HUES48 (cell line): ENCODE measurements at regions not wholly inside any gene's neighbourhood (a gene's known extent, or its start where the extent isn't known, plus 50 kb on each side); places are given as distances from the start of the nearest gene placed in this dataset.

ENCODE experiments used
- H3K27ac ChIP-seq: one replicate; pipeline ENCODE4 v1.7.0; 2013; ENCODE audit warnings: low read depth, low read length, inconsistent platforms
- H3K27me3 ChIP-seq: 2 replicates; pipeline ENCODE4 v1.6.1; 2013; ENCODE audit warnings: mild to moderate bottlenecking, low read length; ENCODE audit not compliant: control insufficient read depth, insufficient read depth
- H3K36me3 ChIP-seq: 2 replicates; pipeline ENCODE4 v1.6.1; 2013; ENCODE audit warnings: low read length; ENCODE audit not compliant: control insufficient read depth, insufficient read depth
- H3K4me1 ChIP-seq: 2 replicates; pipeline ENCODE4 v1.6.1; 2013; ENCODE audit warnings: mild to moderate bottlenecking, low read length; ENCODE audit not compliant: control insufficient read depth, insufficient read depth
- H3K4me3 ChIP-seq: 2 replicates; pipeline ENCODE4 v1.5.1; 2013; ENCODE audit warnings: mild to moderate bottlenecking, low read depth, low read length
- H3K9ac ChIP-seq: 2 replicates; pipeline ENCODE4 v1.6.1; 2013; ENCODE audit warnings: mild to moderate bottlenecking, low read depth, low read length, moderate library complexity
- H3K9me3 ChIP-seq: 2 replicates; pipeline ENCODE4 v1.6.1; 2013; ENCODE audit warnings: low read length; ENCODE audit not compliant: control insufficient read depth, insufficient read depth

- Histone ChIP-seq H3K27ac (no peak overlapping the region), H3K36me3 (no peaks in the 10 kb centered on the region), H3K9me3 (no peaks in the 10 kb centered on the region; the same call in 1 of the 2 replicates), H3K9ac (no peak overlapping the region), H3K4me1 (no peaks in the 10 kb centered on the region), H3K27me3 (no peaks in the 10 kb centered on the region), H3K4me3 (no peak overlapping the region)
Measured at GRCh38 chr6:80939898-80940297, 812.6 kb downstream of the TENT5A start.

GRCh38 chr6:80939480-80939879 lies 813.0 kb downstream of the TENT5A start:
- Histone ChIP-seq H3K9me3 (no peaks in the 10 kb centered on the region; the same call in 1 of the 2 replicates), H3K27ac (no peak overlapping the region), H3K27me3 (no peaks in the 10 kb centered on the region), H3K4me3 (no peak overlapping the region), H3K4me1 (no peaks in the 10 kb centered on the region), H3K36me3 (no peaks in the 10 kb centered on the region), H3K9ac (no peak overlapping the region)

GRCh38 chr6:80938131-80938530 lies 814.4 kb downstream of the TENT5A start:
- Histone ChIP-seq H3K9ac (no peak overlapping the region), H3K36me3 (no peaks in the 10 kb centered on the region), H3K4me1 (no peaks in the 10 kb centered on the region), H3K9me3 (peaks cover 6% of the 10 kb centered on the region; the same call in 1 of the 2 replicates), H3K4me3 (no peak overlapping the region), H3K27me3 (no peaks in the 10 kb centered on the region), H3K27ac (no peak overlapping the region)

- no peak overlapping the region for H3K9ac ChIP-seq
- H3K9me3 ChIP-seq, result peaks cover 6% of the 10 kb centered on the region; the same call in 1 of the 2 replicates
- H3K4me3 ChIP-seq, result no peak overlapping the region
- H3K27ac ChIP-seq, result no peak overlapping the region
- H3K4me1 ChIP-seq, result no peaks in the 10 kb centered on the region
- no peaks in the 10 kb centered on the region for H3K27me3 ChIP-seq
- no peaks in the 10 kb centered on the region for H3K36me3 ChIP-seq
Measured at GRCh38 chr6:80932359-80932758, 820.1 kb downstream of the TENT5A start.

GRCh38 chr6:80930376-80930775 lies 822.1 kb downstream of the TENT5A start:
- H3K9me3 ChIP-seq, result peaks cover 6% of the 10 kb centered on the region; the same call in 1 of the 2 replicates
- no peaks in the 10 kb centered on the region for H3K27me3 ChIP-seq
- H3K4me1 ChIP-seq, result no peaks in the 10 kb centered on the region
- H3K36me3 ChIP-seq, result no peaks in the 10 kb centered on the region
- no peak overlapping the region for H3K9ac ChIP-seq
- H3K27ac ChIP-seq, result no peak overlapping the region
- no peak overlapping the region for H3K4me3 ChIP-seq

- Histone ChIP-seq H3K9me3 (no peaks in the 10 kb centered on the region), H3K9ac (no peak overlapping the region), H3K4me1 (no peaks in the 10 kb centered on the region)
Measured at GRCh38 chr6:80923816-80924215, 817.3 kb downstream of the BCKDHB start.

GRCh38 chr6:80922916-80923455 lies 816.5 kb downstream of the BCKDHB start:
- H3K27ac ChIP-seq, result no peak overlapping the region
- H3K27me3 ChIP-seq, result no peaks in the 10 kb centered on the region
- no peaks in the 10 kb centered on the region for H3K36me3 ChIP-seq
- no peaks in the 10 kb centered on the region for H3K4me1 ChIP-seq
- no peak overlapping the region for H3K9ac ChIP-seq
- no peaks in the 10 kb centered on the region for H3K9me3 ChIP-seq
- H3K4me3 ChIP-seq, result no peak overlapping the region

More at GRCh38 chr6:80923816-80924215, 817.3 kb downstream of the BCKDHB start:
- Histone ChIP-seq H3K27me3 (no peaks in the 10 kb centered on the region), H3K4me3 (no peak overlapping the region), H3K36me3 (no peaks in the 10 kb centered on the region), H3K27ac (no peak overlapping the region)

- H3K27ac ChIP-seq, result no peak overlapping the region
- H3K27me3 ChIP-seq, result no peaks in the 10 kb centered on the region
- no peak overlapping the region for H3K9ac ChIP-seq
- no peaks in the 10 kb centered on the region for H3K36me3 ChIP-seq
- no peaks in the 10 kb centered on the region for H3K4me1 ChIP-seq
- H3K4me3 ChIP-seq, result no peak overlapping the region
- no peaks in the 10 kb centered on the region for H3K9me3 ChIP-seq
Measured at GRCh38 chr6:80921861-80922460, 815.5 kb downstream of the BCKDHB start.

GRCh38 chr6:80907831-80908230 lies 801.4 kb downstream of the BCKDHB start:
- no peaks in the 10 kb centered on the region for H3K4me1 ChIP-seq
- no peak overlapping the region for H3K4me3 ChIP-seq
- H3K9me3 ChIP-seq, result peaks cover 3% of the 10 kb centered on the region; the same call in 1 of the 2 replicates
- no peak overlapping the region for H3K9ac ChIP-seq
- H3K36me3 ChIP-seq, result no peaks in the 10 kb centered on the region
- no peak overlapping the region for H3K27ac ChIP-seq
- H3K27me3 ChIP-seq, result no peaks in the 10 kb centered on the region

GRCh38 chr6:80903711-80904110 lies 797.2 kb downstream of the BCKDHB start:
- H3K4me3 ChIP-seq, result no peak overlapping the region

GRCh38 chr6:80886475-80886874 lies 780.0 kb downstream of the BCKDHB start:
- Histone ChIP-seq H3K9me3 (no peaks in the 10 kb centered on the region), H3K4me1 (no peaks in the 10 kb centered on the region)

More at GRCh38 chr6:80903711-80904110, 797.2 kb downstream of the BCKDHB start:
- Histone ChIP-seq H3K36me3 (no peaks in the 10 kb centered on the region), H3K27ac (no peak overlapping the region), H3K27me3 (no peaks in the 10 kb centered on the region), H3K4me1 (no peaks in the 10 kb centered on the region), H3K9me3 (peaks cover 16% of the 10 kb centered on the region), H3K9ac (no peak overlapping the region)

More at GRCh38 chr6:80886475-80886874, 780.0 kb downstream of the BCKDHB start:
- Histone ChIP-seq H3K27ac (no peak overlapping the region), H3K4me3 (no peak overlapping the region), H3K9ac (no peak overlapping the region), H3K36me3 (no peaks in the 10 kb centered on the region), H3K27me3 (no peaks in the 10 kb centered on the region)
